Activated naive CD4-positive, alpha-beta T cell treated with anti-CD3 and anti-CD28 coated beads, Interleukin-2, amount 10 ng/mL, durations not matched to agents 7 days and 5 days (primary cell): ENCODE measurements at regions not wholly inside any gene's neighbourhood (a gene's known extent, or its start where the extent isn't known, plus 50 kb on each side); places are given as distances from the start of the nearest gene placed in this dataset.

ENCODE experiments used
- CTCF ChIA-PET: fragments of 350-600 bp; sonication (Branson Sonifier 250); formaldehyde crosslinking; loops from one replicate; lab custom pipeline; 2021; ENCODE audit warnings: antibody characterized with exemption; lab: Charles Lee
- DNase-seq: peaks from one replicate; pipeline ENCODE4 v3.0.0-alpha.2; 2020
- H3K27ac Mint-ChIP-seq: one replicate; pipeline ENCODE4 v1.8.0; 2021; ENCODE audit warnings: mild to moderate bottlenecking, moderate library complexity, mixed read lengths
- H3K27me3 Mint-ChIP-seq: one replicate; pipeline ENCODE4 v1.8.0; 2021; ENCODE audit warnings: mild to moderate bottlenecking, mixed read lengths
- H3K36me3 Mint-ChIP-seq: one replicate; pipeline ENCODE4 v1.8.0; 2021; ENCODE audit warnings: mixed read lengths
- H3K4me1 Mint-ChIP-seq: one replicate; pipeline ENCODE4 v1.8.0; 2021; ENCODE audit warnings: mixed read lengths
- H3K4me3 Mint-ChIP-seq: one replicate; pipeline ENCODE4 v1.8.0; 2021; ENCODE audit warnings: mild to moderate bottlenecking, moderate library complexity, mixed read lengths
- H3K9me3 Mint-ChIP-seq: one replicate; pipeline ENCODE4 v1.8.0; 2021; ENCODE audit warnings: mixed read lengths

GRCh38 chr6:92864966-92865555 lies 554.3 kb downstream of the EPHA7 start:
- Mint-ChIP-seq H3K4me3 (no peak overlapping the region), H3K27me3 (no peaks in the 10 kb centered on the region), H3K9me3 (peaks cover 3% of the 10 kb centered on the region), H3K36me3 (no peaks in the 10 kb centered on the region), H3K4me1 (no peaks in the 10 kb centered on the region), H3K27ac (no peak overlapping the region)
- DNase-seq: no peak
- CTCF ChIA-PET: no interaction called here

- no peak for DNase-seq
- CTCF ChIA-PET: no interaction called here
- Mint-ChIP-seq H3K27ac (no peak overlapping the region), H3K4me1 (no peaks in the 10 kb centered on the region), H3K4me3 (no peak overlapping the region), H3K36me3 (no peaks in the 10 kb centered on the region), H3K27me3 (no peaks in the 10 kb centered on the region), H3K9me3 (no peaks in the 10 kb centered on the region)
Measured at GRCh38 chr6:92849636-92850035, 569.7 kb downstream of the EPHA7 start.

- no peak overlapping the region for H3K4me3 Mint-ChIP-seq
- no peaks in the 10 kb centered on the region for H3K4me1 Mint-ChIP-seq
- no peaks in the 10 kb centered on the region for H3K36me3 Mint-ChIP-seq
- CTCF ChIA-PET: no interaction called here
- no peaks in the 10 kb centered on the region for H3K9me3 Mint-ChIP-seq
- H3K27me3 Mint-ChIP-seq: no peaks in the 10 kb centered on the region
- no peak for DNase-seq
- H3K27ac Mint-ChIP-seq: no peak overlapping the region
Measured at GRCh38 chr6:92848901-92849300, 570.5 kb downstream of the EPHA7 start.

GRCh38 chr6:92848459-92848858 lies 570.9 kb downstream of the EPHA7 start:
- Mint-ChIP-seq H3K4me1 (no peaks in the 10 kb centered on the region), H3K4me3 (no peak overlapping the region), H3K27me3 (no peaks in the 10 kb centered on the region), H3K9me3 (no peaks in the 10 kb centered on the region), H3K27ac (no peak overlapping the region), H3K36me3 (no peaks in the 10 kb centered on the region)
- CTCF ChIA-PET: no interaction called here
- no peak for DNase-seq

- no peaks in the 10 kb centered on the region for H3K4me1 Mint-ChIP-seq
- H3K36me3 Mint-ChIP-seq: no peaks in the 10 kb centered on the region
- H3K27me3 Mint-ChIP-seq: no peaks in the 10 kb centered on the region
- H3K4me3 Mint-ChIP-seq: no peak overlapping the region
- CTCF ChIA-PET: no interaction called here
- no peaks in the 10 kb centered on the region for H3K9me3 Mint-ChIP-seq
- no peak for DNase-seq
- no peak overlapping the region for H3K27ac Mint-ChIP-seq
Measured at GRCh38 chr6:92847988-92848387, 571.4 kb downstream of the EPHA7 start.

- no peaks in the 10 kb centered on the region for H3K27me3 Mint-ChIP-seq
- H3K9me3 Mint-ChIP-seq: no peaks in the 10 kb centered on the region
- H3K4me3 Mint-ChIP-seq: no peak overlapping the region
- CTCF ChIA-PET: no interaction called here
- H3K4me1 Mint-ChIP-seq: no peaks in the 10 kb centered on the region
- DNase-seq: no peak
- H3K27ac Mint-ChIP-seq: no peak overlapping the region
- no peaks in the 10 kb centered on the region for H3K36me3 Mint-ChIP-seq
Measured at GRCh38 chr6:92840246-92840930, 579.0 kb downstream of the EPHA7 start.

- no peaks in the 10 kb centered on the region for H3K36me3 Mint-ChIP-seq
Measured at GRCh38 chr6:92828788-92829187, 590.6 kb downstream of the EPHA7 start.

GRCh38 chr6:92827104-92827503 lies 592.3 kb downstream of the EPHA7 start:
- CTCF ChIA-PET: no interaction called here
- peaks cover 2% of the 10 kb centered on the region for H3K9me3 Mint-ChIP-seq
- no peaks in the 10 kb centered on the region for H3K4me1 Mint-ChIP-seq
- no peak for DNase-seq
- no peak overlapping the region for H3K4me3 Mint-ChIP-seq
- H3K27me3 Mint-ChIP-seq: no peaks in the 10 kb centered on the region
- no peaks in the 10 kb centered on the region for H3K36me3 Mint-ChIP-seq
- H3K27ac Mint-ChIP-seq: no peak overlapping the region

More at GRCh38 chr6:92828788-92829187, 590.6 kb downstream of the EPHA7 start:
- no peak overlapping the region for H3K4me3 Mint-ChIP-seq
- peaks cover 2% of the 10 kb centered on the region for H3K9me3 Mint-ChIP-seq
- H3K27me3 Mint-ChIP-seq: no peaks in the 10 kb centered on the region
- CTCF ChIA-PET: no interaction called here
- H3K27ac Mint-ChIP-seq: no peak overlapping the region
- H3K4me1 Mint-ChIP-seq: no peaks in the 10 kb centered on the region
- no peak for DNase-seq

- Mint-ChIP-seq H3K36me3 (no peaks in the 10 kb centered on the region), H3K27ac (no peak overlapping the region), H3K9me3 (peaks cover 2% of the 10 kb centered on the region), H3K4me1 (no peaks in the 10 kb centered on the region), H3K27me3 (no peaks in the 10 kb centered on the region), H3K4me3 (no peak overlapping the region)
- CTCF ChIA-PET: no interaction called here
- no peak for DNase-seq
Measured at GRCh38 chr6:92826633-92827032, 592.7 kb downstream of the EPHA7 start.

- Mint-ChIP-seq H3K27ac (no peak overlapping the region), H3K27me3 (no peaks in the 10 kb centered on the region), H3K9me3 (peaks cover 2% of the 10 kb centered on the region), H3K4me1 (no peaks in the 10 kb centered on the region), H3K4me3 (no peak overlapping the region), H3K36me3 (no peaks in the 10 kb centered on the region)
- CTCF ChIA-PET: no interaction called here
- no peak for DNase-seq
Measured at GRCh38 chr6:92822222-92822621, 597.1 kb downstream of the EPHA7 start.

- H3K4me1 Mint-ChIP-seq: no peaks in the 10 kb centered on the region
- DNase-seq: no peak
- CTCF ChIA-PET: no interaction called here
- no peaks in the 10 kb centered on the region for H3K27me3 Mint-ChIP-seq
- H3K36me3 Mint-ChIP-seq: no peaks in the 10 kb centered on the region
- no peak overlapping the region for H3K4me3 Mint-ChIP-seq
- no peak overlapping the region for H3K27ac Mint-ChIP-seq
- H3K9me3 Mint-ChIP-seq: no peaks in the 10 kb centered on the region
Measured at GRCh38 chr6:92820601-92821000, 598.8 kb downstream of the EPHA7 start.

GRCh38 chr6:92810913-92811312 lies 608.4 kb downstream of the EPHA7 start:
- CTCF ChIA-PET: interaction anchor here (1.4 kb wide), 1 partner anchor 613 kb away, joined by 3 read pairs; no protein-coding TSS in a partner anchor
- Mint-ChIP-seq H3K4me3 (no peak overlapping the region), H3K9me3 (peaks cover 2% of the 10 kb centered on the region), H3K27me3 (no peaks in the 10 kb centered on the region), H3K27ac (no peak overlapping the region), H3K4me1 (no peaks in the 10 kb centered on the region), H3K36me3 (no peaks in the 10 kb centered on the region)
- DNase-seq: peak; percentile 20

- CTCF ChIA-PET: no interaction called here
- Mint-ChIP-seq H3K27ac (no peak overlapping the region), H3K27me3 (no peaks in the 10 kb centered on the region), H3K4me3 (no peak overlapping the region), H3K36me3 (no peaks in the 10 kb centered on the region), H3K4me1 (no peaks in the 10 kb centered on the region), H3K9me3 (no peaks in the 10 kb centered on the region)
- no peak for DNase-seq
Measured at GRCh38 chr6:92806254-92806653, 613.1 kb downstream of the EPHA7 start.

- Mint-ChIP-seq H3K27ac (no peak overlapping the region), H3K4me3 (no peak overlapping the region), H3K9me3 (peaks cover 2% of the 10 kb centered on the region), H3K4me1 (no peaks in the 10 kb centered on the region), H3K36me3 (no peaks in the 10 kb centered on the region), H3K27me3 (no peaks in the 10 kb centered on the region)
- DNase-seq: no peak
- CTCF ChIA-PET: no interaction called here
Measured at GRCh38 chr6:92791403-92791802, 628.0 kb downstream of the EPHA7 start.

- H3K4me1 Mint-ChIP-seq: no peaks in the 10 kb centered on the region
- CTCF ChIA-PET: no interaction called here
- H3K9me3 Mint-ChIP-seq: peaks cover 2% of the 10 kb centered on the region
- H3K36me3 Mint-ChIP-seq: no peaks in the 10 kb centered on the region
- DNase-seq: no peak
- no peak overlapping the region for H3K27ac Mint-ChIP-seq
- H3K4me3 Mint-ChIP-seq: no peak overlapping the region
- H3K27me3 Mint-ChIP-seq: no peaks in the 10 kb centered on the region
Measured at GRCh38 chr6:92790381-92790780, 629.0 kb downstream of the EPHA7 start.
